Kidney (tissue), 13 donors: ENCODE measurements at regions not wholly inside any gene's neighbourhood (a gene's known extent, or its start where the extent isn't known, plus 50 kb on each side); places are given as distances from the start of the nearest gene placed in this dataset.

Experiments used
- DNase-seq, 5 donors: peaks; one replicate each; pipeline ENCODE4 v3.0.0-alpha.2; 2013 to 2020
- FAIRE-seq: peaks from 2 replicates; lab custom pipeline; 2012; peaks lifted over from hg19 to GRCh38; lab: Jason Lieb, UNC
- H3K27ac ChIP-seq, 2 donors: one replicate each; pipeline ENCODE4 v1.7.0; 2013; ENCODE audit warnings: low read depth in 2 of 2, low read length in 2 of 2, inconsistent platforms in 1 of 2
- H3K27me3 ChIP-seq: one replicate; pipeline ENCODE4 v1.7.1; 2013; ENCODE audit warnings: low read length, inconsistent platforms; ENCODE audit not compliant: control insufficient read depth, insufficient read depth
- H3K36me3 ChIP-seq, 3 donors: one replicate each; pipeline versions ENCODE4 v1.7.0 to v1.7.1; 2013; ENCODE audit warnings: low read length in 3 of 3, control low read depth in 1 of 3, inconsistent platforms in 1 of 3; ENCODE audit not compliant: insufficient read depth in 3 of 3, control insufficient read depth in 2 of 3
- H3K4me1 ChIP-seq, 3 donors: one replicate each; pipeline versions ENCODE4 v1.7.0 to v1.7.1; 2013; ENCODE audit warnings: low read length in 3 of 3, inconsistent platforms in 1 of 3, low read depth in 1 of 3; ENCODE audit not compliant: control insufficient read depth in 2 of 3, insufficient read depth in 2 of 3
- H3K4me3 ChIP-seq, 3 donors: one replicate each; pipeline versions ENCODE4 v1.7.0 to v1.8.1; 2013; ENCODE audit warnings: low read length in 3 of 3, control low read depth in 1 of 3, inconsistent platforms in 1 of 3
- H3K9ac ChIP-seq, 3 donors: one replicate each; pipeline versions ENCODE4 v1.7.0 to v1.7.1; 2013; ENCODE audit warnings: low read length in 3 of 3, control low read depth in 1 of 3, inconsistent platforms in 1 of 3
- H3K9me3 ChIP-seq, 3 donors: one replicate each; pipeline versions ENCODE4 v1.7.0 to v1.7.1; 2013; ENCODE audit warnings: low read length in 3 of 3, control low read depth in 1 of 3, inconsistent platforms in 1 of 3; ENCODE audit not compliant: control insufficient read depth in 2 of 3, insufficient read depth in 1 of 3
- CTCF ChIP-seq: IDR thresholded peaks from 3 replicates; pipeline ENCODE4 v1.5.1; 2012; ENCODE audit warnings: mild to moderate bottlenecking, moderate library complexity, borderline replicate concordance; ENCODE audit not compliant: insufficient read depth; ENCODE audit errors: extremely low read depth
- intact Hi-C: fragments of 100-400 bp; cut with DNase I; formaldehyde crosslinking; loops from one replicate; pipeline ENCODE4 v1.11.1; 2022
- donor health status: control.
- donor health status: control.
- donor health status: control.
- donor health status: control.
- donor health status: control.
- donor health status: DM: yes; HTN: yes; CAD: no.
- donor health status: Normal renal cell carcinoma (clear cell type).

GRCh38 chr14:47921133-47921532 lies 245.7 kb upstream of the MDGA2 start:
- peaks cover 0 to 3% (median 0%) of the 10 kb centered on the region in 3 donors for H3K9me3 ChIP-seq
- no peak overlapping the region for H3K9ac ChIP-seq
- FAIRE-seq, result peak; percentile 85
- intact Hi-C loops, result no loop called here
- no peak overlapping the region for H3K4me3 ChIP-seq
- no peaks in the 10 kb centered on the region for H3K36me3 ChIP-seq
- no peak for TF ChIP-seq CTCF
- no peak overlapping the region for H3K27ac ChIP-seq
- H3K27me3 ChIP-seq, result no peaks in the 10 kb centered on the region
- no peaks in the 10 kb centered on the region for H3K4me1 ChIP-seq
- no peak for DNase-seq

DNA sequence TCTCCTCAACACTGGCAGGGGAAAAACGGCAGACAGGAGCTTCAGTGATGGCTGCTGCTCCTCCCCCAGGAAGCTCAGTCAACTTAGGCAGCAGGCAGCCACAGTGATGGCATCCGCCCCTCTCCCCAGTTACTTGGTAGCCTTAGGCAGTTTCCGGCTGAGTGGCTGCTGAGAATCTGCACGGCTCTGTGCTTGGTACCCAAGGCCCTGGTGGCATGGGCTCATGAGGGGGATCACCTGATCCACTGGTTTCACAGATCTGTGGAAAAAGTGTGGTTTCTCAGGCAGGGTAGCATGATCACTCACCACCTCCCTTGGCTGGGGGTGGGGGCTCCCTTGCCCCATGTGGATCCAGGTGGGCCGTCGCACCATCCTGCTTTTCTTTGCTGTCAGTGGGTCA lies 244.6 kb upstream of the MDGA2 start:
- TF ChIP-seq CTCF, result no peak
- H3K36me3 ChIP-seq, result no peaks in the 10 kb centered on the region
- no peaks in the 10 kb centered on the region for H3K27me3 ChIP-seq
- no peak overlapping the region for H3K9ac ChIP-seq
- no peak overlapping the region for H3K4me3 ChIP-seq
- DNase-seq (peak; percentile 35 to 52 (median 43)), FAIRE-seq (no peak)
- intact Hi-C loops, result no loop called here
- peaks cover 0 to 3% (median 0%) of the 10 kb centered on the region in 3 donors for H3K9me3 ChIP-seq
- H3K27ac ChIP-seq, result no peak overlapping the region
- no peaks in the 10 kb centered on the region for H3K4me1 ChIP-seq

- peaks cover 0 to 3% (median 0%) of the 10 kb centered on the region in 3 donors for H3K9me3 ChIP-seq
- intact Hi-C loops, result no loop called here
- H3K27ac ChIP-seq, result no peak overlapping the region
- H3K36me3 ChIP-seq, result no peaks in the 10 kb centered on the region
- no peak overlapping the region for H3K9ac ChIP-seq
- H3K27me3 ChIP-seq, result no peaks in the 10 kb centered on the region
- no peak for FAIRE-seq
- peak in 1 of 5 donors; percentile 47 for DNase-seq
- H3K4me3 ChIP-seq, result no peak overlapping the region
- H3K4me1 ChIP-seq, result no peaks in the 10 kb centered on the region
- no peak for TF ChIP-seq CTCF
Measured at GRCh38 chr14:47919334-47919846, 244.0 kb upstream of the MDGA2 start.
